ENCODE measurements at regions not wholly inside any gene's neighbourhood (a gene's known extent, or its start where the extent isn't known, plus 50 kb on each side); places are given as distances from the start of the nearest gene placed in this dataset.

DNA sequence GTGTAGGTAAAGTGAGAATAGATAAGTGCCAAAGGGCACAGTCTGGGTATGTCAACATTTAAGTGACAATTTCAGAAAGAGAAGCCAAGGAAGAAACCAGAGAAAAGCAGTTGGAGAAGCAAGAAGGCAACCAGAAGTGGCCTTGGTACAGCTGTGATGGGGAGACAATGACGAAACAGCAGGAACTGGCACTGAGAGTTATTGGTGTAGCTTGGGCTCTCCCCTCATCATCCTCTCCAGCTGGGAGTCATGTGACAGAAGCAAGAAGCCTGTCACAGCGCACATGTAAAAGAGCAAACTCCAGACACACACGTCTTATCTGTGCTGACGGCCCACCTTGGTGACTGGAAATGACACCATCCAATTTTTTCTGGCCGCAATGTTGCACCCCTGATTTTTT, 203.3 kb upstream of the NUDT4 start:
- DNase-seq (ENCODE audit: low read depth) = no peak

DNA sequence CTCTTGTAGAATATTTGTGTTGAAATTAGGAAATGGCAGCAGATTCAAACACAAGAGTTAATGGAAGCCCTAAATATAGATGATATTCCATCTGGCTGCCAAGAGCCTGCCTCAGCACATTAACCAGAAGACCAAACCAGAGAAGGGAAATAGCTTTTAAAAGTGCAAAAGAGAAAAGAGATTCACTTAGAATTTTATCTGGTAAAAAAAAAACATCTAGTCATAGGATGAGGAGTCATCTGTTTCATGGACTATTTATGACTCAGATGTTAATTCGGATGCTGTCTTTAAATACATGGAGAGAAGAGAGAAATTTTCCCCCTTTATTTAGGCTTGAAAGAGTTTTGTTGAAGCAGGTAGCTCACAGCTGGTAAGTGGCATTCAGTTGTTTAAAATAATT, 201.6 kb upstream of the NUDT4 start:
- peak; percentile 50 for DNase-seq (ENCODE audit: low read depth)

DNA sequence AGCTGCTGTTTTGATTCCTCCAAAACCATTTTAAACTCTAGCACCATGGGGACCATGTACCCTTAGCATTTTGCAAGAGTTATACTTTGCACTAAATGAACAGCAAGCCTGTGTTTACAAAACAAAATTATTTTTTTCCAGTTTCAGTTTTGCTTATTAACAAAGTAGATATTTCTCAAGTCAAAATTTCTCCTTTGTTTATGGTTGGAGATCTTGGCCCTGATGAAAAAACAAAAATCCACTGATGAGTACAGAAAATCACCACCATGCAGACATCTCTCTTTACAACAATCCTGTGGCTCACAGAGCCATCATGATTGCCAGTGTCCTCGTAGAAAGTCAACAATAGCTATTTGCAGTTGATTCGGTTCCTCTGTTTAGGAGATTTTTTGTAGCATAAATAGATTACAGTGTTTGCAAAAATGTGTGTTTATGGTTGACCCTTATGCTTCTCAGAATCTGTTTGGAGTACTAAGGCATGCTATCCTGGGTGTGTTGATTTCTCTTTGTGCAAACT, 201.1 kb upstream of the NUDT4 start:
- no peak for DNase-seq (ENCODE audit: low read depth)

DNA sequence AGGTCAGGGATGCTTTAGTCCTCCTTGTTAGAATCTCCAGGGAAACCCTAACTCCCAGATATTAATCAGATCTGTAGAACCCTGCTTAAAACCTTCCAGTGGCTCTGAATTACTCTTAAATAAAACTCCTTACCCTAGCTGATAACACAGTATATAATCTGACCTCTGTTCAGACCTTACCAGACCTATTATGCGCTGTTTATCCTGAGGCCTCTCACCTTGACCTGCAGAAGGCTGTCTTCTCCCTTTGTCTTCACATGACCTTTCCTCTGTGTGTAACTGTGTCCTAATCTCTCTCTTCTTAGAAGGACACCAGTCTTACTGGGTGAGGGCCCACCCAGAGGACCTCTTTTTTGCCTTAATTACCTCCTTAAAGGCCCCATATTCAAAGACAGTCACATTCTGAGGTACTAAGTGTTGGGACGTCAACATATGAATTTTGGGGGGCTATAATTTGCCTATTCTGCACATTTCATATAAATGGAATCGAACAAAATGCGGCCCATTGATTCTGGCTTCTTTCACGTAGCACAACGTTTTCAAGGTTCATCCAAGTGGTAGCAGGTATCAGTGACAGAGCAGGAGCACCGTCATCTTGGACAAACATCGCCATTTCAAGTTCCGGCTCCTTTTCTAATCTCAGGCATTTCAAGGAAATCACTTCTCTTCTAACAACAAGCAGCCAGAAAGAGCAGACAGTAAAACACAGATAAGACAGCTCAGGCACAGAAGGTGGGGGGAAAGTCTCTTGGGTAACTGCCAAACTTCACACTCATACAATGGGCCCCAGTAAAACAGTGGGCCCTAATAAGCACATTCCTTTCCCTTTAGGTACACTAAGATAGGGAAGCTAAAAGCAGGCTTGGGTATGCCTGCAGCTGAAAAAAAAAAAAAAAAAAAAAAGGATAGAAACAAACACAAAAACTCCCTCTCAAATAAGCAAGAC, 200.2 kb upstream of the NUDT4 start:
- no peak for DNase-seq (ENCODE audit: low read depth)

DNA sequence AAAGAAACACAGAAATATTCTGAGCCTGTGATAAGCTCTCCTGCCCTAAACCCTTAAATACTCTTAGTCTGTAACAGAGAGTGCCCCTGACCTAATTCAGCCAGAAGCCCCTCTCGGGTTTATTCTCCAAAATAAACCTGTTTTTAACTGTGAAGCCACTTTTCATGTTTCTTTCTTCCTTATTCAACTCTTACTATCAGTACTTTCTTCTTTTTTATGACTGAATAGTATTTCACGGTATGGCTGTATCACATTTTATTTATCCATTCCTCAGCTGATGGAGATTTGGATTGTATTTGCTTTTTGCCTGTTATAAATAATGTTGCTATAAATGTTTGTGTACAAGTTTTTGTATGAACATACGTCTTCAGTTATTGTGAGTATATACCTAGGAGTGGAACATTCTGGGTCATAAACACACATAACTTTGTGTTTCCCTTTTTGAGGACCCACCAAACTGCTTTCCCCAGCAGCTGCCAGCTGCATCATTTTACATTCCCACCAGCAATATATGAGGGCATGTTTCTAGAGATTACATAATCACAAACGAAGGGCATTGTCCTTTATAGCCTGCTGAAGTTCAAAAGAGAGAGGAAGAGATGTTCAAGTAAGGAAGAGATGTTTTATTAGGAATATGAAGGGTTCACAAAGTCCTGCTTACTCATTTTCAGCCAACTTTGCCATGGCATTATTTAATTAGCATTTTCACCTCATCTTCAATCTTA, 199.4 kb upstream of the NUDT4 start:
- DNase-seq (ENCODE audit: low read depth) = no peak

DNA sequence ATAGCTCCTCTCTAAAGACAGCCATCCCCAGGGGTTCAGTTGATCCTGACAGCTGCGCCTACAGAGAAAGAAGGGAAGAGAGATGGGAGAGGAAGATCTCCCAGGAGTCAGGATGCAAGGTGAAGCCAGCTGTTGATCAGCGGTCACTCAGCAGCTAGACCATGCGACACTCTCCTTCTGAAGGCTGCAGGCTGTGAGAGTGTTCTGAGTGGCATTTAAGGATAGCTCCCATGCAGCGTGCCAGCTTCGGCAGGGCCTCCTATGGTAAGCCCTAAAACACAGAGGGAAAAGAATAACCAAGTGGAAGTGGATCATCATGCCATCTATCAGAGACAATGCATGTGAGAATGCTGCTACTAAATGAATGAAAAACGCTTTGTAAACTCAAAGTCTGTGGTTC, 197.9 kb upstream of the NUDT4 start:
- DNase-seq (ENCODE audit: low read depth) = no peak

DNA sequence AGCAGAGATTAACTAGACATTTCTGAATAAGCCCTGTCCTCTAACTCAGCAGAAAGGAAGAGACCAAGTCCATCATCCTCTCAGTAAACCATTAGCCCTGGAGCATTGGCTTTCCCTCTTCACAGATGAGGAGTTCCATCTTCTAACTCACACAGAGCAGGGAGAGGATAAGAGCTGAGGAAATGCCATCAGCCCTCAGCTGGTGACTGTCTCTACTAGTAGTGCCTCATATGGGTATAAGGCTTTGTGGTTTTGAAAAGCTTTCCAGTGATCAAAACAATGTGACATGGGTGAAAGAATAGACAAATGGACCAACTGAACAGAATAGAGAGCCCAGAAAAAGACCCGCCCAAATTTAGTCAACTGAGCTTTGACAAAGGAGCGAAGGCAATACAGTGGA, 197.2 kb upstream of the NUDT4 start:
- peak; percentile 54 for DNase-seq (ENCODE audit: low read depth)

DNA sequence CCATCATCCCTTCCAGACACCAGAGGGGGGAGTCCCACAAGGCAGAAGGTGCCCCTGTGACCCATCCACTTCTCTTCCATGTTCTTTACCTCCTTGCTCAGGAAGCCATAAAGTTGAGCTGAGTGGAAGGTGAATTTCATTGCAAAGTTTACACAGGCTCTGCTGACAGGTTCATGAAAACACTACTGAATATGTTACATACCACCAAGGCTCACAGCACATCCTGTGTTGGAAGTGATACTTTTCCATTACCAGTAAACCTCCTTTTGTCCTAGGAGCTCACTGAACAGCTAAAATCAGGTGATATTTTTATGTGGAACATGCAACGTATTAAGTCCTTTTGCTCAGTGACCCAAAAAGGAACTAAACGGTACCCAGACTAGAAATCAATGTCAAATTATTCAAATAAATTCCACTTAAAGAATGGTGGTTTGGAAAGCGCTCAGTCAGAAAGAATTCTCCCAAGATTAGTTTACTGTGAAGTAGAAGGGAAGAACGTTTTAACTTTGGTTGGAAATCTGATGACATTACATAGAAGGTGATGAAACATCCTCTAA, 196.2 kb upstream of the NUDT4 start:
- DNase-seq (ENCODE audit: low read depth) = no peak

DNA sequence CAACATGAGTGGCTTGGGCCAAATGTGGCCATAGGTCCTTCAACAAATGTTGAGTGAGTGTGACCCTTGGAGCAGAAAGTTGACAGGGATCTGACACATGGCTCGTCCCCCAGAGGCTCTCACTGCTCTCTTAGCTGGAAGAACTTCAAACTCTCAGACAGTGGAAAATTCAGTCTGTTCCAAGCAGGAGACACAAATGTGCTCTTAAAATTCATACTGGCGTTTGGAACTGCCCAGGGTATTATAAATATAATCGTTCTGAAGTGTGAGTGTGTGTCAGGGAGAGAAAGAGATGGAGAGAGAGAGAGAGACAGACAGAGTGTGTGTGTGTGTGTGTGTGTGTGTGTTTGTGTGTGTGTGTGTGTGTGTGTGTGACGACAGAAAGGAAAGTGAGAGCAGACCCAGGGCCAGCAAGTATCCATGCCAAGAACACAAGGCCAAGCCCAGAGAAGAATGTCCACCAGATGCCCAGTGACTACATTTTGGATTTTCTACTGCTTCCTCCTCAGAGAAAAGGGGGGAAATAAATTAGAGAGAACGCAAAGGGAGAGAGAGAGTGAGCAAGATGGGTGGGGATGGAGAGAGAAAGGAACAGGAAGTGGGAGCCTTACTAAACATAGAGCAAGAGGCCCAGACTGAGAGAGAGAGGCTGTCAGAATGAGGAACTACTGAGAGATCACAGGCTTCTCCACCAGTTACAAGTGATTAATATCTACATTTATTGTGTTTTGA, 193.6 kb upstream of the NUDT4 start:
- no peak for DNase-seq (ENCODE audit: low read depth)

DNA sequence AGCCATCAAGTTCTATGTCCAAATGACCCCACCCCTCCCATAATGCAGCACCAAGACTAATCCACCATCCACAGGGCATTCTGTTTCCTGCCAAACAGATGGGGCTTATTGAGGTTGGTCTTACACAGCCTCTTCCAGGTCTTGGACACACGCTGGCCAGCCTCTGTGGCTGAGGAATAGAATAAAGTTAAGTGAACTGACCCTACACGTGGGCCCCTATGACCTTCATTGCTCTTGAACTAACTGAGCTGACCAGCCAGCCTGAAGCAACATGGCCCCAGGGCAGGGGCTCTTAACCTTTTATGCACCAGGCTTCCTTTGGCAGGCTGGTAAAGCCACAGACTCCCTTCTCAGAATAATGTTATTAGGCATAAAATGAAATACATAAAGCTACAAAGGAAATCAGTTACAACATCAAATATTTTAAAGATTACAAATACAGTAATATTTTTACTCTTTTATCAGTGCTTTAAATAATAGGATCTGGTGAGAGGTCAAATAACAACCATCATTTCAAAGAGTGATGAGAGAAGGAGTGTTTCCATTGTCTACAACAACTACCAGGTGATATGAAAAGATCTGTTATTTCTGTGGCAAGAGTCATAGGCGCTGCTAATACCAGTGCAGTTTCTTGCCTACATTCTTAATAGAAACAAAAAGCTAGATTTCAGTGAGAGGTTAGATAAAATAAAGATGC, 192.9 kb upstream of the NUDT4 start:
- no peak for DNase-seq (ENCODE audit: low read depth)

DNA sequence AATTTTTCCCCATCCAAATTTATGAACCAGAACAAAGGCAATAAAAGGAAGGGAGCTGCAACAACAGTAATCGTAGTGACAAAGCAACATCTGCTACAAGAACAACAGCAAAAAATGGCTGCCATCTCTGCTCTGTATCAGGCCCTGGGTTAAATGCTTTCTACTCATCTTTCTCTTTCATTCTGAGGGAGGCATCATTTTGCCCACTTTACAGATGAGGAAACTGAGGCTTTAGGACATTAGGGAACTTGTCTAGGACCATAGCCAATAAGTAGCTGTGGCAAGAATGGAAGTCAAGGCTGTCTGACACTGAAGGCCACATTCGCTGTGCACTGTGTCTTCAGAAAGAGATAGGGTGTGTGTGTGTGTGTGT, 192.4 kb upstream of the NUDT4 start:
- DNase-seq (ENCODE audit: low read depth) = no peak

DNA sequence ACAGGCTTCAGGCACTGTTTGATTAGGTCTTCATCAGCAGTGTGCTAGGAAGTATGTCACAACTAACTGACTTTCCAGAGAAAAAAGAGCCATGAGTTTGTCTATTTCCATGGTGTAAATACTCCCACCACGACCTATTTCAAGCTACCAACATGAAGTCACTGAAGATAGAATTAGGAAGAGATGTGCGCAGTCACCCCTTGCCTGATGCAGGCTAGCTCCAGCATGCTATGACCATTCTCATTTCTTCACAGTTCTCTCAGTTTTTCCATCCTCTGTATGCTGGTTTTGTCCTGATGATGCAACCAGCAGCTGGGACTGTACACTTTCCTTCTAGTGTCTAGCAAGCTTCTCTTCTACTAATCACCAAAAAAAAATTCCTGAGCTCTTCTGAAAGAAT, 191.6 kb upstream of the NUDT4 start:
- DNase-seq (ENCODE audit: low read depth) = no peak

DNA sequence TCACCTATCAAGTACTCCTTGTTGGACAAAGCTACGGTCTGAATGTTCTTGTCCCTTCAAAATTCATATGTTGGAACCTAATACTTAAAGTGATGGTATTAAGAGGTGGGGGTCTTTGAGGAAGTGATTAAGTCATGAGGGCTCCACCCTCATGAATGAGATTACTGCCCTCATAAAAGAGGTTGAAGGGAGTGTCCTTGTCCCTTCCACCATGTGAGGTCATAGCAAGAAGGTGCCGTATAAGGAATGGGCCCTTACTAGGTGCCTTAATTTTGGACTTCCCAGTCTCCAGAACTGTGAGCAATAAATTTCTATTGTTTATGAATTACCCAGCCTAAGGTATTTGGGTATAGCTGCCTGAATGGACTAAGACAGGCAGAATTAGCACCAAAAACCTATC, 191.1 kb upstream of the NUDT4 start:
- no peak for DNase-seq (ENCODE audit: low read depth)

DNA sequence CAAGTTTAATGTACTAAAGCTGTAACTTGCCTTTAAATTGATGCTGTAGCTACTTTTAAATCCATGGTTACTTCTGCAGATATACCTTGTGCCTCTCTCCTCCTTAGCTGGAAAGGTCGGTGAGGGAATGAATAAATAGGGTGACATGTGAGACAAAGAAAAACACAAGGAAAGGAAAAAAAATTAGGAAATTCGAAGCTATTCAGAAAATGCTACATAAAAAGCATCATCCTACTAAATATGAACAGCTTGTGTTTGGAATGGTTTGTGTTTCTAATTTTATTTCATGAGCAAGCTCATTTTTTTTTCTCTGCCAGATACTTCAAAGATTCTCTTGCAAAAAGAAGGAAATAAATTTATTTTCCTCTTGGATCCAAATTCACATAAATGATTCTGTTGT, 186.3 kb upstream of the NUDT4 start:
- DNase-seq (ENCODE audit: low read depth) = no peak

DNA sequence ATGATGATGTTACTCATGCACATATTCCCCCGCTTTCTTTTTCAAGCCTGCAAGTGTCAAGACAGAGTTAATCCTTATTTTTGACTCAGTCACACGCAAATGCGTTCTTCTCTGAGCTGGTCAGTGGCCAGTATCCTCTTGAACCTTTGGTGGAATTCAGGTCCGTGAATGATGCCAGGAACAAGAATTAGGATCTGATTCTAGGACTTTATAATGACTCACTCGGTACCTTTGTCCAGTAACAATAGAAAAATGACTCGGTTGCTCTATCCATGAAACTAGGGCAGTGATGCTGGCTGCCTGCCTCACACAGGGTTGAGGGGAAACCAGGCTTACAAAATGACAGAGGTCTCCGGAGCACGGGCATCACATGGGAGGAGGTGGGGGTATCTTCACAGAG, 185.8 kb upstream of the NUDT4 start:
- DNase-seq (ENCODE audit: low read depth) = peak; percentile 50

DNA sequence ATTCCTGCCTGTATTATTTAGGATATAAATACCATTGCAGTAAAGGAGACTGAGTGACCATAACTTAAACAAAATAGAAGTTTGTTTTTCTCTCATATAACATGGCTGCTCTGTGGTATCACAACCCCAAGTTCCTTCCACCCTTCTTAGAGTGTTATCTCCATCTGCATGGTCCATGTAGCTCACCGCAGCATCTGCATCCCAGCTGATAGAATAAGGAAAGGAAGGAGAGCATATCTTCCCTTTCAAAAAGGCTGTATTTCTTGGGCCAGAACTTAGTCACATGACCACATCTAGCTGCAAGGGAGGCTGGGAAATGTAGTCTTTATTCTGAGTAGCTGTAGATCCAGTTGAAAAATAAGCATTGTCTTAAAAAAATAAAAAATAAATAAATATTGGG, 184.8 kb upstream of the NUDT4 start:
- no peak for DNase-seq (ENCODE audit: low read depth)

DNA sequence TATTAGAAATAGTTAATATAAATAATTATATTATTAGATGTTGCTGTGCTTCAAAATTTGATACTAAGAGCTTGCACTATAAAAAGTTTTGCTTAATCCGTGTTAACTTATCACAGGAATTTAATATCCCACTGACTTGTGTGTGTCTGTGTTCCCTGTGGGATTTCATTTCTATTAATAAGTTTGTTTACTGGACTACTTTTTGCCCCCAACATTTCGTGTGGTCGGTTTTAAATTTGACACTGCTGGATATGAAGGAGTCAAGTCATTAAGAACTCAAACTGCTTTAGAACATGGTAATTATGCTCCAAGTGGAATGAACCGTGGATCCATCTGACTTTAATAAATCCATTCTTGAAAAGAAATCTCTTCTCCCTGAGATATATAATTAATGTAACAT, 182.2 kb upstream of the NUDT4 start:
- DNase-seq (ENCODE audit: low read depth) = peak; percentile 50

DNA sequence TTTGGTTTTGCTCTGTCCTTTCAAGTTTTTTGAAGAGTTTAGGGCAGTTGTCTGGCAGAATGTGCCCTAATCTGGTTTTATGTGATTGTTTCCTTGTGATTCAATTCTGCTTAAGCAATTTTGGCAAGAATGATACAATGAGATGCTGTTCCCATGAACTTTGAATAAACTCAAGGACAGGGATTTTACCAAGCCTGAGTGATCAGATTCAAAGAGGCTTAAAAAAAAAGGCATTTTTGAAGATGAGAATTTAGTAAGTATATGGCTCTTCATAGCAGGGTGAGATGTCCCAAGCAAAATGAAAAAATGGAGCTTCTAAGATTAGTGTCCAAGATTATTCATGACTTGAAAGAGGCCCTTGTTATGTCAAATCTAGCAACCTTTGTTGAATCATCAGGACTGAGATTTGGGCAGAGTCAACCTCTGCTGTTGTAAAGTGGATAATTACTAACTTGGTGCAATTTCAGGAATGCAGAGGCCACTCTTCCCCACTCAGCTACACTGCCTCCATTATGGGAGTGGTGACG, 180.6 kb upstream of the NUDT4 start:
- DNase-seq (ENCODE audit: low read depth) = no peak

DNA sequence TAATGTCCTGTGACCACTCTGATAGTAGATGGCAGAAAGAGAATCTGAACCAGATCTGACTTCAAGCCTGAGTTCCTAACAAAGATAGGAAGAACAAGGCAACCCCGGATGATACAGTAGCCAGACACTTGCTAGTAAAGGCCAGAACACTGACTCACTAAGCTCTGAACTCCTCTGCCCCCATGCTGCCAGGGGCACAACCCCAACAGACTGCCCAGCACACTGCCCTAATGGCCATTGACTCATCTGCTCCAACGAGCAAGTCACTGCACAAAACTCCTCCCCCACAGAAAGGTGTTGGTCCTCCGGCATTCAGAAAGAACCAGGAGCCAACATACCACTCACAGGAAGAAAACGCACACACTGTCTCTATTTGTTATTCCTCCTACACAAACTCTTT, 179.6 kb upstream of the NUDT4 start:
- DNase-seq (ENCODE audit: low read depth) = peak; percentile 74

DNA sequence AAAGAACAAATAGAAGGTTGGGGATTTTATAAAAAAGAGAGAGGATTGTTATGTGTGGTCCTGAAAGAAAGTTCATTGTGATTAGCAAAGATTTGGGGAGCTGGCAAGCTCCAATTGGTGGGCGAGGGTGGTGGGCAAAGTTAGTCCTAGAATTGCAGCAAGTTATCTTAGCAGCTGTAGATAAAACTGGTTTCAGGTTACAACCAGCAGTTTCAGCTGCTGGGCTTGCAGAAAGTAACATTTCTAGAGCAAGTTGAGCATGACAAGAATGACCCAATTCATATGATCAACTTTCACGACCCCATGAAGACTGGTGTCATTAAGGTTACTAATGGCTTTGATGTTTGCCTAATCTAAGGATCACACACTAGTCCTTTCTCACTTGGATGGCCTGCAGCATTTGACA, 177.9 kb upstream of the NUDT4 start:
- no peak for DNase-seq (ENCODE audit: low read depth)

All from myocyte (in vitro differentiated cells).